PC-3 (cell line): ENCODE measurements at regions not wholly inside any gene's neighbourhood (a gene's known extent, or its start where the extent isn't known, plus 50 kb on each side); places are given as distances from the start of the nearest gene placed in this dataset.

ENCODE experiments used
- ATAC-seq: fragments of 200-7000 bp; cut with Tn5 transposase; 2 replicates; pipeline ENCODE4 v1.9.1; 2020; ENCODE audit warnings: mild to moderate bottlenecking, moderate library complexity
- BruUV-seq: library from RNA; stranded (reverse); fragments of 400-500 nt; replicated peaks from 2 replicates; lab custom pipeline; 2021; lab: Mats Ljungman, UMichigan
- CTCF ChIA-PET: fragments of 300-600 bp; sonication (Branson Sonifier 250); formaldehyde crosslinking; loops from one replicate; lab custom pipeline; 2022; ENCODE audit warnings: antibody characterized with exemption; lab: Charles Lee
- POLR2A ChIA-PET: fragments of 300-600 bp; sonication (Branson Sonifier 250); formaldehyde crosslinking; loops from one replicate; lab custom pipeline; 2022; ENCODE audit warnings: antibody characterized with exemption; ENCODE audit not compliant: unreplicated experiment; lab: Charles Lee
- DNase-seq: peaks from one replicate; pipeline ENCODE4 v3.0.0-alpha.2; 2015
- H2AFZ ChIP-seq: fragments of 300-600 bp; sonication (generic); 2 replicates; pipeline ENCODE4 v1.6.0; 2016; ENCODE audit warnings: antibody characterized with exemption, low read length
- H3F3A ChIP-seq: fragments of 300-600 bp; sonication (generic); one replicate; pipeline ENCODE4 v1.6.0; 2017; ENCODE audit warnings: antibody characterized with exemption, low read length, control low read depth, mild to moderate bottlenecking; ENCODE audit not compliant: unreplicated experiment
- H3K27ac ChIP-seq: fragments of 300-600 bp; sonication (generic); 2 replicates; pipeline ENCODE4 v1.5.1; 2016; ENCODE audit warnings: mild to moderate bottlenecking, low read length
- H3K27me3 ChIP-seq: fragments of 300-600 bp; sonication (generic); 2 replicates; pipeline ENCODE4 v1.6.1; 2016; ENCODE audit warnings: low read length, mixed read lengths
- H3K36me3 ChIP-seq: fragments of 300-600 bp; sonication (generic); 2 replicates; pipeline ENCODE4 v1.6.1; 2016; ENCODE audit warnings: low read depth, mixed run types, low read length, mixed read lengths
- H3K4me1 ChIP-seq: fragments of 300-600 bp; sonication (generic); 2 replicates; pipeline ENCODE4 v1.5.1; 2016; ENCODE audit warnings: low read length; ENCODE audit not compliant: insufficient read depth
- H3K4me2 ChIP-seq: fragments of 300-600 bp; sonication (generic); 2 replicates; pipeline ENCODE4 v1.6.0; 2016; ENCODE audit warnings: low read length
- H3K4me3 ChIP-seq: fragments of 300-600 bp; sonication (generic); 2 replicates; pipeline ENCODE4 v1.5.1; 2016; ENCODE audit warnings: mild to moderate bottlenecking, low read length, mixed read lengths
- H3K79me2 ChIP-seq: fragments of 300-600 bp; sonication (generic); 2 replicates; pipeline ENCODE4 v1.6.1; 2017; ENCODE audit warnings: low read length, mixed read lengths
- H3K9ac ChIP-seq: fragments of 300-600 bp; sonication (generic); 2 replicates; pipeline ENCODE4 v1.6.0; 2016; ENCODE audit warnings: mild to moderate bottlenecking, low read length
- H3K9me2 ChIP-seq: fragments of 300-600 bp; sonication (generic); replicated peaks from 2 replicates; pipeline ENCODE4 v1.6.1; 2016; ENCODE audit warnings: mixed run types, low read length, mixed read lengths
- H3K9me3 ChIP-seq: fragments of 300-600 bp; sonication (generic); 2 replicates; pipeline ENCODE4 v1.6.1; 2016; ENCODE audit warnings: low read length, mixed read lengths
- H4K20me1 ChIP-seq: fragments of 300-600 bp; sonication (generic); 2 replicates; pipeline ENCODE4 v1.6.1; 2016; ENCODE audit warnings: low read length, mixed read lengths
- CTCF ChIP-seq: fragments of 300-600 bp; sonication (generic); conservative IDR thresholded peaks from 2 replicates; pipeline ENCODE4 v1.5.1; 2017; ENCODE audit warnings: antibody characterized with exemption, low read depth, mild to moderate bottlenecking, low read length
- EZH2 ChIP-seq: fragments of 300-600 bp; sonication (generic); IDR thresholded peaks from one replicate; pipeline ENCODE4 v1.6.1; 2017; ENCODE audit warnings: antibody characterized with exemption, mild to moderate bottlenecking, low read length; ENCODE audit not compliant: unreplicated experiment
- EZH2phosphoT487 ChIP-seq: fragments of 300-600 bp; sonication (generic); IDR thresholded peaks from 2 replicates; pipeline ENCODE4 v1.6.1; 2018; ENCODE audit warnings: mild to moderate bottlenecking, antibody characterized with exemption, low read length, borderline replicate concordance
- intact Hi-C: fragments of 100-400 bp; cut with micrococcal nuclease; formaldehyde crosslinking; loops from 2 replicates; pipeline ENCODE4 v1.9.0; 2023

DNA sequence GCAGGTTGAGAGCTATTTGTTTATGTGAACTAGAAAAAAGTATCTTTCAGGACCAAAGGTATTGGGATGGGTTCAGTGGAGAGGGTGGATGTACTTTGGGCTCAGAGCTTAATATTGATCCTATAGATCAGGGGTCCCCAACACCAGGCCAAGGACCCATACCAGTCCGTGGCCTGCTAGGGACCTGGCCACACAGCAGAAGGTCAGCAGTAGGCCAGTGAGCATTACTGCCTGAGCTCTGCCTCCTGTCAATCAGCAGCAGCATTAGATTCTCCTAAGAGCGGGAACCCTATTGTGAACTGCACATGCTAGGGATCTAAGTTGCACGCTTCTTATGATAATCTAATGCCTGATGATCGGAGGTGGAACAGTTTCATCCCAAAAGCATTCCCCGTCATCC, 115.8 kb upstream of the WDR11 start:
- Histone ChIP-seq H3K4me2 (peak overlapping the region; percentile 82), H3K36me3 (no peaks in the 10 kb centered on the region), H3K9me2 (no peaks in the 10 kb centered on the region), H3K27me3 (no peaks in the 10 kb centered on the region), H3K27ac (peak overlapping the region; percentile 80), H2AFZ (0 out of 2 replicates have a peak overlapping the region, but pooled peaks have one; percentile 36), H3K4me3 (peak overlapping the region; percentile 64), H3F3A (no peaks in the 10 kb centered on the region), H4K20me1 (no peaks in the 10 kb centered on the region), H3K9ac (peak overlapping the region; percentile 36; the same call in 1 of the 2 replicates), H3K4me1 (peaks cover 35% of the 10 kb centered on the region), H3K9me3 (no peaks in the 10 kb centered on the region), H3K79me2 (peaks cover 29% of the 10 kb centered on the region)
- no peak for ATAC-seq
- no peak for DNase-seq
- TF ChIP-seq CTCF (no peak), EZH2 (no peak), EZH2phosphoT487 (no peak)
- intact Hi-C loops, result loop anchor here (2.0 kb wide), 1 partner anchor 135 kb away; no protein-coding TSS in a partner anchor
- POLR2A ChIA-PET, result no interaction called here
- no TSS peak for BruUV-seq
- CTCF ChIA-PET, result interaction anchor here (1.0 kb wide), 1 partner anchor 106 kb away, joined by 3 read pairs; no protein-coding TSS in a partner anchor

- Histone ChIP-seq H3K79me2 (peaks cover 29% of the 10 kb centered on the region), H3K27me3 (no peaks in the 10 kb centered on the region), H2AFZ (no peak overlapping the region), H3K9ac (no peak overlapping the region), H3K4me3 (peak overlapping the region; percentile 64; the same call in 1 of the 2 replicates), H3K9me2 (no peaks in the 10 kb centered on the region), H3K27ac (peak overlapping the region; percentile 80; the same call in 1 of the 2 replicates), H3K9me3 (no peaks in the 10 kb centered on the region), H3F3A (no peaks in the 10 kb centered on the region), H3K4me2 (peak overlapping the region; percentile 82), H3K4me1 (peaks cover 32% of the 10 kb centered on the region), H4K20me1 (no peaks in the 10 kb centered on the region), H3K36me3 (no peaks in the 10 kb centered on the region)
- intact Hi-C loops, result loop anchor here (2.0 kb wide), 1 partner anchor 135 kb away; no protein-coding TSS in a partner anchor
- DNase-seq (peak; percentile 50), ATAC-seq (no peak)
- no TSS peak for BruUV-seq
- TF ChIP-seq EZH2phosphoT487, result no peak
- TF ChIP-seq EZH2, result no peak
- peak; percentile 79 for TF ChIP-seq CTCF
- POLR2A ChIA-PET, result no interaction called here
- CTCF ChIA-PET, result no interaction called here
Observed at GRCh38 chr10:120735773-120736371, 115.3 kb upstream of the WDR11 start.

DNA sequence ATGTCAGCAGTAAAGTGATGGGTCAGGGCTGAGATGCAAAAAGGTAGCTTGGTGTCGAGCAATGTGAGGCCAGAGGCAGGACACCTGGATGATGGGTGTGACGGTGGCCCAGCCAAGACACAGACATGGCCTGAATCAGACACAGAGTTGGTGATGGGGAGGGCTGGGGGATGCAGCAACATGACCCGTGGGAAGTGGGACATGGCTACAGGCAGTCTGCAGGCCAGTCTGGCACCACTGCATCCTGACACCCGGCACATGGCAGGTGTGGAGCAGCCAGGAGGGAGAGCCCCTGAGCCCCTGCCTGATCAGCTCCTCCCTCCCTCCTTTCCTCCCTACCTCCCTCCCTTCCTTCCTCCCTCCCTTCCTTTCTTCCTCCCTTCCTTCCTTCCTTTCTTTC, 114.8 kb upstream of the WDR11 start:
- no peaks in the 10 kb centered on the region for H3K27me3 ChIP-seq
- CTCF ChIA-PET, result no interaction called here
- BruUV-seq, result no TSS peak
- H3K4me1 ChIP-seq, result peaks cover 27% of the 10 kb centered on the region
- ATAC-seq, result no peak
- peaks cover 29% of the 10 kb centered on the region for H3K79me2 ChIP-seq
- no peak overlapping the region for H3K4me3 ChIP-seq
- H3F3A ChIP-seq, result no peaks in the 10 kb centered on the region
- intact Hi-C loops, result no loop called here
- H3K4me2 ChIP-seq, result peak overlapping the region; percentile 10; the same call in 1 of the 2 replicates
- H2AFZ ChIP-seq, result no peak overlapping the region
- H4K20me1 ChIP-seq, result no peaks in the 10 kb centered on the region
- no peak for DNase-seq
- POLR2A ChIA-PET, result no interaction called here
- H3K9me2 ChIP-seq, result no peaks in the 10 kb centered on the region
- no peak overlapping the region for H3K9ac ChIP-seq
- H3K27ac ChIP-seq, result no peak overlapping the region
- TF ChIP-seq CTCF, result no peak
- no peak for TF ChIP-seq EZH2
- TF ChIP-seq EZH2phosphoT487, result no peak
- H3K36me3 ChIP-seq, result no peaks in the 10 kb centered on the region
- no peaks in the 10 kb centered on the region for H3K9me3 ChIP-seq
